ENCODE measurements at regions not wholly inside any gene's neighbourhood (a gene's known extent, or its start where the extent isn't known, plus 50 kb on each side); places are given as distances from the start of the nearest gene placed in this dataset.

DNA sequence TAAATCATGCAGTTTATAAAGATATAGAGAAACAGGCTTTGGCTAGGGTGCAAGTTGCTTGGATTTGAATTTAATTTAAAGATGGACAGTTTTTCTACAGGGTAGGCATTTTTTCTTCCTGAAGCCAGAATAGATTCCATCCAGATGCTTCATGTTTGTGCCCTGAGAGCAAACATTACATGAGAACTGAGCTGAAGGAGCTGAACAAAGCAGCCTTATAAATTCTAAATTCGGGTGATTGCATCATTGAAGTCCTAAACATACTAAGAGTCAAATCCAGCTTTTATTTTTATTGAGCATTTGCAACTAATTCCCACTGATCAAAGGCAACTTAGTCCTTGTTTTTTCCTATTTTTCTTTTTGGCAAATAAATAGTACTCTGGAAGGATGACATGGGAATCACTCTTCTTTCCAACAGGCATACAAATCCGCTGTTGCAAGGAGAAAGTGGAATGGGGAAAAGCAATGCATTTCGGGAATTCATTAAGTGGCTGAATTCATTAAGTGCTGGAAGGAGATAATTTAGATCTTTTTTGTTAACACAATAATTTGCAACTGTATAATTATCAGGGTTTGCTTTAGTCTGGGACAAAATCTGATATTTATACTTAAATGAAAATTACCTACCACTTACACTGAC lies 828.0 kb downstream of the SLC4A3 start:
- Histone ChIP-seq H3K36me3 (ENCODE audit: control insufficient read depth in 5 of 5, insufficient read depth in 5 of 5, low read length in 5 of 5) (no peaks in the 10 kb centered on the region), H3K4me1 (ENCODE audit: control insufficient read depth in 5 of 5, insufficient read depth in 5 of 5, low read length in 5 of 5) (peaks cover 0 to 10% (median 0%) of the 10 kb centered on the region in 5 donors), H3K27me3 (ENCODE audit: control insufficient read depth in 5 of 5, insufficient read depth in 4 of 5, low read length in 5 of 5) (peaks cover 0 to 4% (median 0%) of the 10 kb centered on the region in 5 donors), H3K9ac (ENCODE audit: low read length in 5 of 5) (no peak overlapping the region), H3K27ac (ENCODE audit: low read depth, low read length) (no peak overlapping the region), H3K4me3 (ENCODE audit: low read depth in 1 of 5, low read length in 5 of 5) (no peak overlapping the region), H3K9me3 (ENCODE audit: control insufficient read depth in 5 of 5, low read length in 5 of 5) (peaks cover 0 to 2% (median 0%) of the 10 kb centered on the region in 5 donors)

DNA sequence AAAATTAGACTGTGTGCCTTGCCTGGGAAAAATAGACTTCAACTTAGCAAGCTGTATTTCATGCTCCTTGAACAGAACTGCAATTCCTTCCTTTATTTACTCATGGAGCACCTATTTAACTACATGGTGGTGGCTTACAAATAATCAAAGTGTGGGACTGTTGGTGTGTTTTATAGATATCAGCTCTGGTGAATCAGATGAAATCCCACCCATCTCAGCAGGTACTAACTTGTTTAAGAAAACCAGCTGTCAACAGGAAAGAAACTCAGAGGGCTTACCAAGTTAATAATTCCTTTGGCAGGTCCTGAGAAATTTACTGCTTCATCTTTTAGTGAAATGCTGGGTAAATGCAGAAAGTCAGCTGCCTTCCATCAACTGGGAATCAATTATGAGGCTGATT lies 830.6 kb downstream of the SLC4A3 start:
- peaks cover 0 to 4% (median 0%) of the 10 kb centered on the region in 5 donors for H3K27me3 ChIP-seq (ENCODE audit: control insufficient read depth in 5 of 5, insufficient read depth in 4 of 5, low read length in 5 of 5)
- no peaks in the 10 kb centered on the region for H3K9me3 ChIP-seq (ENCODE audit: control insufficient read depth in 5 of 5, low read length in 5 of 5)
- H3K4me3 ChIP-seq (ENCODE audit: low read depth in 1 of 5, low read length in 5 of 5), result no peak overlapping the region
- no peak overlapping the region for H3K27ac ChIP-seq (ENCODE audit: low read depth, low read length)
- no peaks in the 10 kb centered on the region for H3K36me3 ChIP-seq (ENCODE audit: control insufficient read depth in 5 of 5, insufficient read depth in 5 of 5, low read length in 5 of 5)
- no peak overlapping the region for H3K9ac ChIP-seq (ENCODE audit: low read length in 5 of 5)
- H3K4me1 ChIP-seq (ENCODE audit: control insufficient read depth in 5 of 5, insufficient read depth in 5 of 5, low read length in 5 of 5), result no peaks in the 10 kb centered on the region

DNA sequence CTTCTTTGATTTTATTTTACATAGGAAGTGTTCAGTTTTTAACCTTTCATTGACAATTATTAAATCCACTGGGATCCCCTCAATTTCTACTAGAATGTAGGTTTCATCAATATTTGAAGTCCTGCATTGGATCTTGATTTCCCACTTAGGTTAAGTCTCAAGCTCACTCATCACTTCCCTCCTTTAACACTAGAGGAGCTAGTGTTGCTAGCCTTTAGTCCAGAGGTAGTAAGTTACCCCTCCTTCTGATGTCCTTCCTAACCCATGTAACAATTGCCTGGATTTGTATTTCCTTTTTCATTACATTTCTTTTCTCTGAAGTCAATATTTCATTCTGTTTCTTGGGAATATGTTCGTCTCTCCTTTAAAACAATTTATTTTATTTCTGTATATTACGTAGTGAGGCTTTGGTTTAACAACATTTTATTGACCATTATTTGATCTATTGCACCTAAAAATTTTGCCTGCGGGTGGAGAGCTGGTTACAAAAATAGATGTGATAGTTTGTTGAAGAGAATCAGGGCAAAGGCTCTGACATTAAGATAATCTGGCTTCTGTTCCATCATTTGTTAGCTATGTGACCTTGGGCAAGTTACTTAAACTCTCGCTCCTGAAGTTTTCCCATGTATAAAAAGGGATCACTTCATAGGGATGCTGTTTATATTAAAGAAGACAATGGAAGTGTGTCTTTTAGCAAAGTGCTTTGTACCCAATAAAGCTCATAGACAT lies 833.0 kb downstream of the SLC4A3 start:
- Histone ChIP-seq H3K4me3 (ENCODE audit: low read depth in 1 of 5, low read length in 5 of 5) (no peak overlapping the region), H3K36me3 (ENCODE audit: control insufficient read depth in 5 of 5, insufficient read depth in 5 of 5, low read length in 5 of 5) (no peaks in the 10 kb centered on the region), H3K9ac (ENCODE audit: low read length in 5 of 5) (no peak overlapping the region)

DNA sequence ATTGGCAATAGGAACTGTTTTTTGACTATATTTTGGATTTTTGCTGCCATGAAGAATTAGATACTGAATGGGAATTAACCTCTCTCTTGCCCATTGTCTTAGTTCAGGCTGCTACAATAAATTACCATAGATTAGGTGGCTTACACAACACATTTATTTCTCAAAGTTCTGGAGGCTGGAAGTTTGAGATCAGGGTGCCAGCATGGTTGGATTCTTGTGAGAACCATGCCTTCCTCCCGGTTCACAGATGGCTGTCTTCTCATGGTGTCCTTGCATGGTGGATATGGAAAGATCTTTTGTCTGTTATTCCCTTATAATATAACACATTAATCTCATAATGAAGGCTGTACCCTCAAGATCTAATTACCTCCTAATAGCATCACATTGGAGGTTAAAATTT lies 836.4 kb downstream of the SLC4A3 start:
- Histone ChIP-seq H3K9me3 (ENCODE audit: control insufficient read depth in 5 of 5, low read length in 5 of 5) (no peaks in the 10 kb centered on the region), H3K27me3 (ENCODE audit: control insufficient read depth in 5 of 5, insufficient read depth in 4 of 5, low read length in 5 of 5) (no peaks in the 10 kb centered on the region), H3K4me3 (ENCODE audit: low read depth in 1 of 5, low read length in 5 of 5) (no peak overlapping the region), H3K4me1 (ENCODE audit: control insufficient read depth in 5 of 5, insufficient read depth in 5 of 5, low read length in 5 of 5) (peaks cover 0 to 6% (median 0%) of the 10 kb centered on the region in 5 donors), H3K36me3 (ENCODE audit: control insufficient read depth in 5 of 5, insufficient read depth in 5 of 5, low read length in 5 of 5) (no peaks in the 10 kb centered on the region), H3K9ac (ENCODE audit: low read length in 5 of 5) (no peak overlapping the region), H3K27ac (ENCODE audit: low read depth, low read length) (no peak overlapping the region)

More for the DNA sequence above, 833.0 kb downstream of the SLC4A3 start:
- Histone ChIP-seq H3K27ac (ENCODE audit: low read depth, low read length) (no peak overlapping the region), H3K27me3 (ENCODE audit: control insufficient read depth in 5 of 5, insufficient read depth in 4 of 5, low read length in 5 of 5) (no peaks in the 10 kb centered on the region), H3K9me3 (ENCODE audit: control insufficient read depth in 5 of 5, low read length in 5 of 5) (no peaks in the 10 kb centered on the region), H3K4me1 (ENCODE audit: control insufficient read depth in 5 of 5, insufficient read depth in 5 of 5, low read length in 5 of 5) (no peaks in the 10 kb centered on the region)

DNA sequence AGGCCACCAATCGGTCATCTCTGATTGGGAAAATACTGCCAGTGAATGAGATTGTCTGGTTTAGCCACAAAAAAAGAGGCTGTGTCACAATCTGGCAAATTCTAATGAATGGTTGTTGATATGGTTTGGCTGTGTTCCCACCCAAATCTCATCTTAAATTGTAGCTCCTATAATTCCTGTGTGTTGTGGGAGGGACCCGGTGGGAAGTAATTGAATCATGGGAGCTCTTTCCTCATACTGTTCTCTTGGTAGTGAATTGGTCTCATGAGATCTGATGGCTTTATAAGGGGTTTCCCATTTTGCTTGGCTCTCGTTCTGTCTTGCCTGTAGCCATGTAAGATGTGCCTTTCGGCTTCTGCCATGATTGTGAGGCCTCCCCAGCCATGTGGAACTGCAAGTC lies 838.3 kb downstream of the SLC4A3 start:
- peaks cover 0 to 6% (median 0%) of the 10 kb centered on the region in 5 donors for H3K4me1 ChIP-seq (ENCODE audit: control insufficient read depth in 5 of 5, insufficient read depth in 5 of 5, low read length in 5 of 5)
- no peak overlapping the region for H3K9ac ChIP-seq (ENCODE audit: low read length in 5 of 5)
- no peaks in the 10 kb centered on the region for H3K27me3 ChIP-seq (ENCODE audit: control insufficient read depth in 5 of 5, insufficient read depth in 4 of 5, low read length in 5 of 5)
- no peaks in the 10 kb centered on the region for H3K9me3 ChIP-seq (ENCODE audit: control insufficient read depth in 5 of 5, low read length in 5 of 5)
- no peak overlapping the region for H3K27ac ChIP-seq (ENCODE audit: low read depth, low read length)
- no peaks in the 10 kb centered on the region for H3K36me3 ChIP-seq (ENCODE audit: control insufficient read depth in 5 of 5, insufficient read depth in 5 of 5, low read length in 5 of 5)
- no peak overlapping the region for H3K4me3 ChIP-seq (ENCODE audit: low read depth in 1 of 5, low read length in 5 of 5)

DNA sequence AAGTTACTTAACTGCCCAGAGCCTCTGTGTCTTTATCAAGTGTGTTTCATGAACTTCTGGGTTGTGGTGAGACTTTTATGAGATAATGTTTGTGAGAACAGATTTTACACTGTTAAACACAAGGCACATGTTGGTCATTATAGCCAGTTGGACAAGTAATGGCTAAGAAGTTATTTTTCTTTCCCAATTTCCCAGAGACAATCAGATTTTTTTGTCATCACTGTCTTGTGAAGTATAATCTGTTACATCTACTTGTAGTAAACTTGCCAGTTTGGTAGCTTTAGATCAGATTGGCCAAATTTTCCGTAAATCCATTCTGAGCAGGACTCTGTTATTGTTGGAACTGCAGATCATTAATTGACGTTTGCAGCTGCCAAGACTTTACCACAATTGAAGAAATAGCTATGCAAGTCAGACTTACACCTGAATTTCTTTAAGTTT lies 838.8 kb downstream of the SLC4A3 start:
- Histone ChIP-seq H3K9ac (ENCODE audit: low read length in 5 of 5) (no peak overlapping the region), H3K4me3 (ENCODE audit: low read depth in 1 of 5, low read length in 5 of 5) (no peak overlapping the region), H3K27me3 (ENCODE audit: control insufficient read depth in 5 of 5, insufficient read depth in 4 of 5, low read length in 5 of 5) (no peaks in the 10 kb centered on the region), H3K4me1 (ENCODE audit: control insufficient read depth in 5 of 5, insufficient read depth in 5 of 5, low read length in 5 of 5) (peaks cover 0 to 6% (median 0%) of the 10 kb centered on the region in 5 donors), H3K9me3 (ENCODE audit: control insufficient read depth in 5 of 5, low read length in 5 of 5) (no peaks in the 10 kb centered on the region), H3K36me3 (ENCODE audit: control insufficient read depth in 5 of 5, insufficient read depth in 5 of 5, low read length in 5 of 5) (no peaks in the 10 kb centered on the region), H3K27ac (ENCODE audit: low read depth, low read length) (no peak overlapping the region)

DNA sequence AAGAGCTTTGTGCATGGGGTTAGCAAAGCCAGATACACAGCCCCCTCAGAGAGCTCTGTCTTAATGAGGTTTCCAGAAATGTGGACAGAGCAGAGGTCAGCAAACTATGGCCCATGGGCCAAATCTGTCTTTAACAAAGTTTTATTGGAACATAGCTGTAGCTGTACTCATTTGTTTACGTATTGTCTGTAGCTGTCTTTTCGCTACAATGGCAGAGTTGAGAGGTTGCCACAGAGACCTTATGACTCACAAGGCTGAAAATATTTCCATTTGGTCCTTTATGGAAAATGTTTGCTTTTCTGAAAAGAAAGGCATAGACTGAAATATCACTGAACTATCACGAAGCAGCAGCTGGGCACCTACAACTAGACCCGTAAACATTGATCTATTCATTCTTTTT lies 841.8 kb downstream of the SLC4A3 start:
- Histone ChIP-seq H3K27me3 (ENCODE audit: control insufficient read depth in 5 of 5, insufficient read depth in 4 of 5, low read length in 5 of 5) (no peaks in the 10 kb centered on the region), H3K36me3 (ENCODE audit: control insufficient read depth in 5 of 5, insufficient read depth in 5 of 5, low read length in 5 of 5) (no peaks in the 10 kb centered on the region), H3K9ac (ENCODE audit: low read length in 5 of 5) (no peak overlapping the region), H3K4me3 (ENCODE audit: low read depth in 1 of 5, low read length in 5 of 5) (no peak overlapping the region), H3K27ac (ENCODE audit: low read depth, low read length) (no peak overlapping the region), H3K4me1 (ENCODE audit: control insufficient read depth in 5 of 5, insufficient read depth in 5 of 5, low read length in 5 of 5) (peaks cover 0 to 6% (median 0%) of the 10 kb centered on the region in 5 donors), H3K9me3 (ENCODE audit: control insufficient read depth in 5 of 5, low read length in 5 of 5) (no peaks in the 10 kb centered on the region)

DNA sequence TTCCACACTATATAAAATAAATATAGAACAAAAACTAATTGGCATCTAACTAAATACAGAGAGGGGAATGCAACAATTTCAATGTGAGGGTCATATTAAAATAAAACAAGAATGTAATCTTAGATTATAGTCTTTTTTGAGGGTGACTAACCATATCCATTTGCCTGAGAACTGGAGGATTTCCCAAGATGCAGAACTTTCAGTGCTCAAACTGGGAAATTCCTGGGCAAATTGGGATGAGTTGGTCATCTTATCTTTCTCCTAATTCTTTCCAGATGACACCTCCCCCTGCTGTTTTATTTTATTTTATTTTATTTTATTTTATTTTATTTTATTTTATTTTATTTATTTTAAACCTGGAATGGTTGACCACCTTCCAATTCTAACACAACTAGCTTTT lies 846.2 kb downstream of the SLC4A3 start:
- Histone ChIP-seq H3K9ac (ENCODE audit: low read length in 5 of 5) (no peak overlapping the region), H3K27ac (ENCODE audit: low read depth, low read length) (no peak overlapping the region), H3K36me3 (ENCODE audit: control insufficient read depth in 5 of 5, insufficient read depth in 5 of 5, low read length in 5 of 5) (no peaks in the 10 kb centered on the region), H3K4me3 (ENCODE audit: low read depth in 1 of 5, low read length in 5 of 5) (no peak overlapping the region), H3K27me3 (ENCODE audit: control insufficient read depth in 5 of 5, insufficient read depth in 4 of 5, low read length in 5 of 5) (no peaks in the 10 kb centered on the region), H3K9me3 (ENCODE audit: control insufficient read depth in 5 of 5, low read length in 5 of 5) (no peaks in the 10 kb centered on the region), H3K4me1 (ENCODE audit: control insufficient read depth in 5 of 5, insufficient read depth in 5 of 5, low read length in 5 of 5) (peaks cover 0 to 3% (median 0%) of the 10 kb centered on the region in 5 donors)

DNA sequence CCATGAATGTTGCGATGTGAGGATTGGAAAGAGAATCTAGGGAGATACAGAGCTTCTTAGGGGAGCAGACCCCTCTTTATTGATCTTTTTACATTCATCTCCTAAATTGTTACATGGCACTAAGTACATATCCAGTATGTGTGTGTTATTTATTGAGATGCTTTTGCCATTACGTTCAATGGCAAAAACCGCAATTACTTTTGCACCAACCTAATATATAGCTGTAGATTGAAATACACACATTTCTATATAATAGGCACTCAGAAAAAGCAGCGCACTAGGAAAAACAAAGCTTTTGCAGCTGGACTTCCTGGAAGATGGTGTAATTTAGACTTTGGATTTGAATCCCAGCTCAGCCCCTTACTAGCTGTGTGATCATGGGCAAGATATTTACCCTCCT lies 849.4 kb downstream of the SLC4A3 start:
- no peaks in the 10 kb centered on the region for H3K4me1 ChIP-seq (ENCODE audit: control insufficient read depth in 5 of 5, insufficient read depth in 5 of 5, low read length in 5 of 5)
- no peaks in the 10 kb centered on the region for H3K27me3 ChIP-seq (ENCODE audit: control insufficient read depth in 5 of 5, insufficient read depth in 4 of 5, low read length in 5 of 5)
- no peak overlapping the region for H3K4me3 ChIP-seq (ENCODE audit: low read depth in 1 of 5, low read length in 5 of 5)
- H3K27ac ChIP-seq (ENCODE audit: low read depth, low read length), result no peak overlapping the region
- H3K36me3 ChIP-seq (ENCODE audit: control insufficient read depth in 5 of 5, insufficient read depth in 5 of 5, low read length in 5 of 5), result no peaks in the 10 kb centered on the region
- no peak overlapping the region for H3K9ac ChIP-seq (ENCODE audit: low read length in 5 of 5)
- no peaks in the 10 kb centered on the region for H3K9me3 ChIP-seq (ENCODE audit: control insufficient read depth in 5 of 5, low read length in 5 of 5)

DNA sequence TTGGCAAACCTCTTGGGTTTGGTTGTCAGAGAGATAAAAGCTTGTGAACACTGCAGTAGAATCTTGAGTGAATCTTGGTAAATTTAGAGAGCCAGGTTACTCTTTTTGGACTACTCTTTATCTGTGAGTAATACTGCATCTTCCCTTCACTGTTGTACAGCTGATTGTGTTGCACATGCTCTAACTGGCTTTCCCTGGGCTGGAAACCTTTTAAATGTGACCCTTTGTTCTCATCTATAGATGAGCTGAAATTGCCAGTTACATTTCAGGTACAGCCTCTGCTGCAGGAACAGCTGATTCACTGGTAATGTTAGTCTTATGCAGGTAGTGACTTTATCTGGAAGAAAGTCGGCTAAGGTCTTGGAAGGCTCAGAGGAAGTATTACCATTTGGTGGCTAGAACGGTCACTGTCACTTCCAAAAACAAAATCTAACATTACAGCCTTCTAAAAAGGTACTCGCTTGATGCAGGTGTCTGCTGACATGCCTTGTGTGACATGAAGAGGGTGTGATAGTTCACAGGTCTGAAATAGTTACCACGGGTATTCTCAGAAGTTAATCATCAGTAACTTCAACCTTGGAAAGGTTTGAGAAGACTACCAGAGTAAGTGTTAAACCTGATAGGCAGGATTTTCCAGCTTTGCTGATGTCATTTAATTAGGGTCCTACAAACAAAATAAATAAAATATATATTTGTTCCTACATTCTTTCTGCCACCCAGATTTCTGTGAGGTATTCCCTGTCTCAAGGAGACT lies 851.1 kb downstream of the SLC4A3 start:
- Histone ChIP-seq H3K4me1 (ENCODE audit: control insufficient read depth in 5 of 5, insufficient read depth in 5 of 5, low read length in 5 of 5) (no peaks in the 10 kb centered on the region), H3K27ac (ENCODE audit: low read depth, low read length) (no peak overlapping the region), H3K4me3 (ENCODE audit: low read depth in 1 of 5, low read length in 5 of 5) (no peak overlapping the region), H3K27me3 (ENCODE audit: control insufficient read depth in 5 of 5, insufficient read depth in 4 of 5, low read length in 5 of 5) (no peaks in the 10 kb centered on the region), H3K9me3 (ENCODE audit: control insufficient read depth in 5 of 5, low read length in 5 of 5) (no peaks in the 10 kb centered on the region), H3K9ac (ENCODE audit: low read length in 5 of 5) (no peak overlapping the region), H3K36me3 (ENCODE audit: control insufficient read depth in 5 of 5, insufficient read depth in 5 of 5, low read length in 5 of 5) (no peaks in the 10 kb centered on the region)

Data from subcutaneous abdominal adipose tissue (tissue), 5 donors.